ENCODE measurements at regions not wholly inside any gene's neighbourhood (a gene's known extent, or its start where the extent isn't known, plus 50 kb on each side); places are given as distances from the start of the nearest gene placed in this dataset.

- TF ChIP-seq, protein P1, sequence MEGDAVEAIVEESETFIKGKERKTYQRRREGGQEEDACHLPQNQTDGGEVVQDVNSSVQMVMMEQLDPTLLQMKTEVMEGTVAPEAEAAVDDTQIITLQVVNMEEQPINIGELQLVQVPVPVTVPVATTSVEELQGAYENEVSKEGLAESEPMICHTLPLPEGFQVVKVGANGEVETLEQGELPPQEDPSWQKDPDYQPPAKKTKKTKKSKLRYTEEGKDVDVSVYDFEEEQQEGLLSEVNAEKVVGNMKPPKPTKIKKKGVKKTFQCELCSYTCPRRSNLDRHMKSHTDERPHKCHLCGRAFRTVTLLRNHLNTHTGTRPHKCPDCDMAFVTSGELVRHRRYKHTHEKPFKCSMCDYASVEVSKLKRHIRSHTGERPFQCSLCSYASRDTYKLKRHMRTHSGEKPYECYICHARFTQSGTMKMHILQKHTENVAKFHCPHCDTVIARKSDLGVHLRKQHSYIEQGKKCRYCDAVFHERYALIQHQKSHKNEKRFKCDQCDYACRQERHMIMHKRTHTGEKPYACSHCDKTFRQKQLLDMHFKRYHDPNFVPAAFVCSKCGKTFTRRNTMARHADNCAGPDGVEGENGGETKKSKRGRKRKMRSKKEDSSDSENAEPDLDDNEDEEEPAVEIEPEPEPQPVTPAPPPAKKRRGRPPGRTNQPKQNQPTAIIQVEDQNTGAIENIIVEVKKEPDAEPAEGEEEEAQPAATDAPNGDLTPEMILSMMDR (conservative IDR thresholded peaks at IDR 0.05; ENCODE audit: low read length), result peak; percentile 39
- DNase-seq (ENCODE audit: low read depth), result no peak
- no peak overlapping the region for H3K4me3 ChIP-seq (ENCODE audit: low read length)
Observed at GRCh38 chr3:21170964-21171363, 580.0 kb downstream of the ZNF385D start.

DNA sequence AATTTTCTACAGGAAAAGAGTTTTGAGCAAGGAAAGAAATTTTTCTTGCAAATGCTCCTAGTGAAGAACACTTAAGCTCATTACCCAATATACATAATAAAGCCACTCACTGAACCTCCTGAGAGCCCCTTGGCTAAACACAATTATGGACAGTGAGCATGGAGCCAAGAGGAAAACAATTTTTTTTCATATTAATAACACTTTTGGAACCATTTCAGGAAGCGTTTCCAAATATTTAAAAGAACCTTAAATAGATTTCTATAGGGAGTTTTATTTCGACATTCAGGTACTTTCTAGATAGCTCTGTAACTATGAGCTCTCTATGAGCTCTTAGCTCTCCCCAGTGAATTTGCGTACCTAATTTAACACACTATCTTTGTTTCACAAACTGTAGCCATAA lies 581.1 kb downstream of the ZNF385D start:
- H3K4me3 ChIP-seq (ENCODE audit: low read length), result no peak overlapping the region
- TF ChIP-seq, protein P1 (conservative IDR thresholded peaks at IDR 0.05; ENCODE audit: low read length), result no peak

GRCh38 chr3:21168471-21168870 lies 582.5 kb downstream of the ZNF385D start:
- H3K4me3 ChIP-seq (ENCODE audit: low read length), result no peak overlapping the region
- DNase-seq (ENCODE audit: low read depth), result no peak
- TF ChIP-seq, protein P1 (conservative IDR thresholded peaks at IDR 0.05; ENCODE audit: low read length), result no peak

More for the DNA sequence above, 581.1 kb downstream of the ZNF385D start:
- DNase-seq (ENCODE audit: low read depth), result no peak

- no peak overlapping the region for H3K4me3 ChIP-seq (ENCODE audit: low read length)
- no peak for DNase-seq (ENCODE audit: low read depth)
- TF ChIP-seq, protein P1 (conservative IDR thresholded peaks at IDR 0.05; ENCODE audit: low read length), result no peak
Observed at GRCh38 chr3:21163956-21164355, 587.1 kb downstream of the ZNF385D start.

- peak; percentile 64 for DNase-seq (ENCODE audit: low read depth)
- no peak overlapping the region for H3K4me3 ChIP-seq (ENCODE audit: low read length)
- TF ChIP-seq, protein P1 (conservative IDR thresholded peaks at IDR 0.05; ENCODE audit: low read length), result no peak
Observed at GRCh38 chr3:21159543-21159906, 591.5 kb downstream of the ZNF385D start.

- no peak overlapping the region for H3K4me3 ChIP-seq (ENCODE audit: low read length)
- DNase-seq (ENCODE audit: low read depth), result peak; percentile 92
- TF ChIP-seq, protein P1 (conservative IDR thresholded peaks at IDR 0.05; ENCODE audit: low read length), result no peak
Observed at GRCh38 chr3:21158861-21159542, 592.0 kb downstream of the ZNF385D start.

DNA sequence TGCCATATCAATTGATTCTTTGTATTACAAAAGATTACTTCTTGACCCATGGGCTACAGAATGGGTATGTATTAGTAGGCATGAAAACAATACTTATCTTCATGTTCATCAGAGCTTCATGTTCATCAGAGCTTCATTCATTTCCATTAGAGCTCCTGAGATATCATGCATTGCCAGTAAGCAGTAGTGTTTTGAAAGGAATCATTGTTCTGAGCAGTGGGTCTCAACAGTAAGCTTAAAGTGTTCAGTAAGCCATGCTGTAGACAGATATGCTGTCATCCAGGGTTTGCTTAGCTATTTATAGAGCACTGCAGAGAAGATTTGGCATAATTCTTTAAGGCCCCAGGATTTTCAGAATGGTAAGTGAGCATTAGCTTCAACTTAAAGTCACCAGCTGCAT lies 596.1 kb downstream of the ZNF385D start:
- DNase-seq (ENCODE audit: low read depth), result no peak
- TF ChIP-seq, protein P1 (conservative IDR thresholded peaks at IDR 0.05; ENCODE audit: low read length), result no peak
- no peak overlapping the region for H3K4me3 ChIP-seq (ENCODE audit: low read length)

All from AG10803 (cell line).